Lung (tissue), 11 donors: ENCODE measurements at regions not wholly inside any gene's neighbourhood (a gene's known extent, or its start where the extent isn't known, plus 50 kb on each side); places are given as distances from the start of the nearest gene placed in this dataset.

ENCODE experiments used
- ATAC-seq: fragments of 200-7000 bp; cut with Tn5 transposase; one replicate; pipeline ENCODE4 v1.9.1; 2020; ENCODE audit warnings: moderate number of reproducible peaks; ENCODE audit not compliant: insufficient read depth, low FRiP score
- DNase-seq, 3 donors: peaks; one replicate each; pipeline ENCODE4 v3.0.0-alpha.2; 2013 to 2017
- H3K27ac ChIP-seq, 2 donors: one replicate each; pipeline ENCODE4 v1.5.1; 2013; ENCODE audit warnings: mild to moderate bottlenecking in 2 of 2, moderate library complexity in 2 of 2, control low read depth in 1 of 2, inconsistent platforms in 1 of 2, low read depth in 1 of 2, low read length in 1 of 2
- H3K27me3 ChIP-seq, 3 donors: one replicate each; pipeline ENCODE4 v1.5.1; 2013; ENCODE audit warnings: low read length in 2 of 3; ENCODE audit not compliant: control insufficient read depth in 3 of 3, insufficient read depth in 3 of 3
- H3K36me3 ChIP-seq, 4 donors: one replicate each; pipeline ENCODE4 v1.5.1; 2013; ENCODE audit warnings: low read length in 4 of 4, mild to moderate bottlenecking in 1 of 4, moderate library complexity in 1 of 4; ENCODE audit not compliant: control insufficient read depth in 4 of 4, insufficient read depth in 4 of 4
- H3K4me1 ChIP-seq, 5 donors: one replicate each; pipeline ENCODE4 v1.5.1; 2013; ENCODE audit warnings: low read length in 5 of 5, mild to moderate bottlenecking in 2 of 5, moderate library complexity in 1 of 5; ENCODE audit not compliant: control insufficient read depth in 5 of 5, insufficient read depth in 5 of 5
- H3K4me3 ChIP-seq: one replicate; pipeline ENCODE4 v1.5.1; 2013; ENCODE audit warnings: mild to moderate bottlenecking, control low read depth, moderate library complexity
- H3K9ac ChIP-seq, 2 donors: one replicate each; pipeline ENCODE4 v1.5.1; 2013; ENCODE audit warnings: low read length in 2 of 2, control low read depth in 1 of 2; ENCODE audit not compliant: insufficient read depth in 1 of 2
- H3K9me3 ChIP-seq, 4 donors: one replicate each; pipeline ENCODE4 v1.5.1; 2013; ENCODE audit warnings: low read length in 3 of 4, mild to moderate bottlenecking in 1 of 4, moderate library complexity in 1 of 4; ENCODE audit not compliant: control insufficient read depth in 4 of 4, insufficient read depth in 3 of 4
- WGBS, 2 donors: extraction: QIAGEN DNeasy Blood & Tissue Kit; methylation state at CpG; one replicate each; pipeline ENCODE4 v1.1.7; 2013; 5-methylcytosine and 5-hydroxymethylcytosine counted together
- TF ChIP-seq, protein P1 (sequence below): IDR thresholded peaks from 2 replicates; pipeline ENCODE4 v1.5.1; 2012; ENCODE audit warnings: mild to moderate bottlenecking; ENCODE audit errors: control extremely low read depth, extremely low read depth
- donor health status: control.
- donor health status: control.
- donor health status: Bipolar disorder and iron deficiency.
- donor health status: healthy.
- donor health status: DM: yes; HTN: yes; CAD: no.

DNA sequence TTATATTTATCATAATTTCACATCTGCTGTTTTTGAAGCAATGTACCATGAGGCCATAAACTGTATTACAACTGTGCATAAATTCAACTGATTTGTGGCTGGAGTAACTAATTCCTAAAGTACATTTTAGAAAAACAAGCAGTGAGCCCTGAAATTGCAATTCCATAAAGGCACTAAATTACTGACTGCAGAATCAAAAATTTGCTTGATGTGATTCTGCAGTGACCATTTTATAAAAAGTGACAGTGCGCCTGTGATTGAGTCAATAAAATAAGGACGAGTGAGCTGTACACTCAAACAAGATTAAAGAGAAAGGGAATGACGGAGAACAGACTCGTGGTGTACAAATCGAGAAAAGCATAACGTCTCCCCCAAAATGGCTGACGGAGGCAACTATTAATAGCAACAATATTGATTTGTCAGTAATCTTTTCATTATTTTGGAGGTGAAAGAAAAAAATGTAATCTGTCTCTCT, 121.4 kb upstream of the MEIS2 start:
- Histone ChIP-seq H3K27me3 (peaks cover 0 to 3% (median 0%) of the 10 kb centered on the region in 3 donors), H3K27ac (no peak overlapping the region), H3K4me3 (no peak overlapping the region), H3K36me3 (no peaks in the 10 kb centered on the region), H3K9ac (no peak overlapping the region), H3K9me3 (no peaks in the 10 kb centered on the region), H3K4me1 (no peaks in the 10 kb centered on the region)
- no peak for DNase-seq
- TF ChIP-seq, protein P1, sequence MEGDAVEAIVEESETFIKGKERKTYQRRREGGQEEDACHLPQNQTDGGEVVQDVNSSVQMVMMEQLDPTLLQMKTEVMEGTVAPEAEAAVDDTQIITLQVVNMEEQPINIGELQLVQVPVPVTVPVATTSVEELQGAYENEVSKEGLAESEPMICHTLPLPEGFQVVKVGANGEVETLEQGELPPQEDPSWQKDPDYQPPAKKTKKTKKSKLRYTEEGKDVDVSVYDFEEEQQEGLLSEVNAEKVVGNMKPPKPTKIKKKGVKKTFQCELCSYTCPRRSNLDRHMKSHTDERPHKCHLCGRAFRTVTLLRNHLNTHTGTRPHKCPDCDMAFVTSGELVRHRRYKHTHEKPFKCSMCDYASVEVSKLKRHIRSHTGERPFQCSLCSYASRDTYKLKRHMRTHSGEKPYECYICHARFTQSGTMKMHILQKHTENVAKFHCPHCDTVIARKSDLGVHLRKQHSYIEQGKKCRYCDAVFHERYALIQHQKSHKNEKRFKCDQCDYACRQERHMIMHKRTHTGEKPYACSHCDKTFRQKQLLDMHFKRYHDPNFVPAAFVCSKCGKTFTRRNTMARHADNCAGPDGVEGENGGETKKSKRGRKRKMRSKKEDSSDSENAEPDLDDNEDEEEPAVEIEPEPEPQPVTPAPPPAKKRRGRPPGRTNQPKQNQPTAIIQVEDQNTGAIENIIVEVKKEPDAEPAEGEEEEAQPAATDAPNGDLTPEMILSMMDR = no peak
- no peak for ATAC-seq
- WGBS, 2 donors = 90 to 91% methylated on average over 7 of the region's 7 CpGs

DNA sequence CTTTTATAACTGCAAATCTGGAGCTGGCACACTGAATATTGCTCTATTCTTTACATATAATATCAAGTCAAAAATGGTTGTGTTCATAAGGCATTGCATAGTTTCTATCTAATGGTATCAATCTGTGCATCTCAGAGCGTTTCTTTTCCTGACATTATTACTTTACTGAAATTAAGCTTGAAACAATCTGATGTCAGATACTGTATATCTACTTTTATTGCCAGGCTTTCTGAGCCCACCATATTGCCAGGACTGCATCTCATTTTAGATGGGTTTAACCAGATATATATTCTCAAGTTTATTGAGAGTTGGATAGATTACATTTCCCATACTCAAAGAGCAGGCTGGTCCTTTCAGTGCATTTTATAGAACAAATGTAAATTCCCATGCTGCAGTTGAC, 122.7 kb upstream of the MEIS2 start:
- no peaks in the 10 kb centered on the region for H3K36me3 ChIP-seq
- ATAC-seq (no peak), DNase-seq (no peak)
- H3K4me1 ChIP-seq = no peaks in the 10 kb centered on the region
- H3K27ac ChIP-seq = no peak overlapping the region
- 89 to 98% methylated on average over 1 of the region's 1 CpG for WGBS, 2 donors
- H3K9ac ChIP-seq = no peak overlapping the region
- H3K9me3 ChIP-seq = no peaks in the 10 kb centered on the region
- H3K27me3 ChIP-seq = peaks cover 0 to 3% (median 0%) of the 10 kb centered on the region in 3 donors
- no peak overlapping the region for H3K4me3 ChIP-seq
- TF ChIP-seq, protein P1 = no peak

DNA sequence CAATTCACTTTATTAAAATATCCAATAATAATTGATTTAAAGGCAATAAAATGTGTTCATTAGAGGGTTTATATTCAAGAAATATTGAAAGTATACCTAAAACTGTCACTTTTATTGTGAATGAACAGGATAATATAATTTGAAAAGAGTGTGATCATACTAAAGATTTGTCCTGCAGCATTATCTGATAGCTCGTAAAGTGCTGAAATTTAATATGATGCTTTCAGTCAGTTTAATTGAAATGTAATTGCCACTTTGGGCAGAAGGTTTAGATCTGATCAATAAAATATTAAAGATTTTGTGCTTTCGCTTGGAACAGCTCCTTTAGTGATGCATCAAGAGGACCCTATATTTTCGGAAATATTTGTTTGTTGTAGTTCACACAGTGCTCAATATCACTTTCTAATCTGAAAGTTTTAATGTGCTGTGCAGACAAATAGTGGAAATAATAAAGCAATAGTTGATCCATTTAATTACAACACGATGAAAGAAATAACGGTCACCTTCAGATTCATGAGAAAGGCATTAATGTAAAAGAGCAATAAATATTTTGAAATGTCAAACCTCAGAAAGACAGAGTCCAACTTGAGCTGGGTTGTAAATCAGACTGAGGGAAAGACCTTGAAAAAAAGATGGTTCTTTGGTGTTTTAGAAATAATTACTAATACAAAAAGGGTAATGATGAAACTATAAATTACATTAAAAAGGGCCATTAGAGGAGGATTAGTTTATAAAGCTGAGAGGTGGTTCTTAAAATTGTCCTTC, 129.7 kb upstream of the MEIS2 start:
- no peak for ATAC-seq
- Histone ChIP-seq H3K27ac (no peak overlapping the region), H3K4me3 (no peak overlapping the region), H3K9ac (no peak overlapping the region), H3K9me3 (peaks cover 0 to 2% (median 0%) of the 10 kb centered on the region in 4 donors), H3K36me3 (no peaks in the 10 kb centered on the region), H3K27me3 (no peaks in the 10 kb centered on the region), H3K4me1 (no peaks in the 10 kb centered on the region)
- no peak for DNase-seq
- 92% methylated on average over 5 of the region's 5 CpGs for WGBS, 2 donors
- TF ChIP-seq, protein P1 = no peak

DNA sequence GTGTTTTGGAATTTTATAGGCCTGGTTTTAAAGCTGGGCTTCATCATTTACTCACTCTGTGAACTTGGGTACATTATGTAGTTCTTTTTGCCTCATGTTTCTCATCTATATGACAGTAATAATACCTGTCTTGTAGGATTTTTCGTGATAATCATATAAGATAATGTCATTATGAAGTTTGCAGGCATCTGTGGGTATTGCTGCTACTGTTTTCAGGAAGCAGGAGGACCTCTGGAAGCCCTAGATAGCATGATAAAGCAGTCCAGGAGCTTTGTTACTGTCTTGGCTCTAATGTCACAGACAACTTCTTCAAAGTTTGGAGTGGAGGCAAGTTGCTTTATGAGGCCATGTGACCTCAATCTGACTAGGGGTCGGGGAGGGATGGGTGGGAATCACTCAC, 145.0 kb upstream of the MEIS2 start:
- no peak for ATAC-seq
- DNase-seq = no peak
- Histone ChIP-seq H3K36me3 (no peaks in the 10 kb centered on the region), H3K4me1 (no peaks in the 10 kb centered on the region), H3K9ac (no peak overlapping the region), H3K27ac (no peak overlapping the region), H3K27me3 (no peaks in the 10 kb centered on the region), H3K9me3 (no peaks in the 10 kb centered on the region), H3K4me3 (no peak overlapping the region)
- WGBS, 2 donors = 25 to 34% methylated on average over 2 of the region's 2 CpGs
- TF ChIP-seq, protein P1 = no peak
